ENCODE measurements at regions not wholly inside any gene's neighbourhood (a gene's known extent, or its start where the extent isn't known, plus 50 kb on each side); places are given as distances from the start of the nearest gene placed in this dataset.

DNA sequence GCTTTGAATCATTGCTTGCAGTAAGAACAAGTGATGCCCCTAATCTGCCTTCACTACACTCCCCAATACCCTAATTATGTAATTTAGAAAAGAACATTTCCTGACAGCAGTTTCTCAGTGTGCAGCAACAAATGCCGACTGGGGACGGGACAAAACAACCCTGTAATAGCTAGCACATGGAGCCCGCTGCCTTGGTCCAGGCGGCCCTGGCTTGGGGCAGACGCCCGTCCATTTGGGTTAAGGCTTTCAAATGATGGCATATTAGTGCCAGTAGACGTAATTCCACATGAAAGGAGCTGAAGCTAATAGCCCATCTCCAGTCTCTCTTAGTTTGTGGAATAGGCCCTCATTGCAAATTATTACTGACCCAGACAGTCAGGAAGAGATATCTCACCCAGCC is 150.6 kb upstream of the PITX1 start:
- TF ChIP-seq CTCF (IDR thresholded peaks at IDR 0.05), result no peak
- TF ChIP-seq POLR2A (IDR thresholded peaks at IDR 0.05), result no peak
- no peak for TF ChIP-seq POLR2AphosphoS5 (IDR thresholded peaks at IDR 0.05)

Data from breast epithelium (tissue), 3 donors.